ENCODE measurements at regions not wholly inside any gene's neighbourhood (a gene's known extent, or its start where the extent isn't known, plus 50 kb on each side); places are given as distances from the start of the nearest gene placed in this dataset.

DNA sequence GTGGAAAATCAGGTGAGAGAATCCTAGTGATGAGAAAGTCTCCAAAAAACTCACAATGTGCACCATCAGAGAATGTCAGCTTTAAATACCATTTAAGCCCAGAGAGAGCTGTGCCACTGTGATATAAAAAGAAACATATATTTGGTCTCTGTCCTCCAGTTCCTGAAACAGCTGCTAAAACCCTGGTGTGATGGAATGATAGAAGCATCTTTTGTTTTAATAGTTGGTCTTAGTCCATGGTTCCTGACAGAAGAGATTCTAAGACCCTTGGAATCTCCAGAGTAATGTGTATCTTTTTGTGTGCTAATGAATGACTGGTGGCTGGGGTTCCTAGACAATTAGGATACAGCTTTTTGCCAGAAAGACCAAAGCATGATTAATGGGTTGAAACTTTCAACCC is 302.8 kb upstream of the B3GALT2 start:
- TF ChIP-seq POLR2A (IDR thresholded peaks at IDR 0.05): no peak
- TF ChIP-seq, protein P1, sequence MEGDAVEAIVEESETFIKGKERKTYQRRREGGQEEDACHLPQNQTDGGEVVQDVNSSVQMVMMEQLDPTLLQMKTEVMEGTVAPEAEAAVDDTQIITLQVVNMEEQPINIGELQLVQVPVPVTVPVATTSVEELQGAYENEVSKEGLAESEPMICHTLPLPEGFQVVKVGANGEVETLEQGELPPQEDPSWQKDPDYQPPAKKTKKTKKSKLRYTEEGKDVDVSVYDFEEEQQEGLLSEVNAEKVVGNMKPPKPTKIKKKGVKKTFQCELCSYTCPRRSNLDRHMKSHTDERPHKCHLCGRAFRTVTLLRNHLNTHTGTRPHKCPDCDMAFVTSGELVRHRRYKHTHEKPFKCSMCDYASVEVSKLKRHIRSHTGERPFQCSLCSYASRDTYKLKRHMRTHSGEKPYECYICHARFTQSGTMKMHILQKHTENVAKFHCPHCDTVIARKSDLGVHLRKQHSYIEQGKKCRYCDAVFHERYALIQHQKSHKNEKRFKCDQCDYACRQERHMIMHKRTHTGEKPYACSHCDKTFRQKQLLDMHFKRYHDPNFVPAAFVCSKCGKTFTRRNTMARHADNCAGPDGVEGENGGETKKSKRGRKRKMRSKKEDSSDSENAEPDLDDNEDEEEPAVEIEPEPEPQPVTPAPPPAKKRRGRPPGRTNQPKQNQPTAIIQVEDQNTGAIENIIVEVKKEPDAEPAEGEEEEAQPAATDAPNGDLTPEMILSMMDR (IDR thresholded peaks at IDR 0.05): no peak
- intact Hi-C loops (cut with DNase I): no loop called here
- Histone ChIP-seq H3K9me3 (peaks cover 0 to 13% (median 0%) of the 10 kb centered on the region in 12 donors), H3K27me3 (no peaks in the 10 kb centered on the region), H3K36me3 (no peaks in the 10 kb centered on the region), H3K27ac (no peak overlapping the region), H3K4me3 (no peak overlapping the region), H3K4me1 (no peaks in the 10 kb centered on the region)
- no peak for DNase-seq
- no peak for ATAC-seq

DNA sequence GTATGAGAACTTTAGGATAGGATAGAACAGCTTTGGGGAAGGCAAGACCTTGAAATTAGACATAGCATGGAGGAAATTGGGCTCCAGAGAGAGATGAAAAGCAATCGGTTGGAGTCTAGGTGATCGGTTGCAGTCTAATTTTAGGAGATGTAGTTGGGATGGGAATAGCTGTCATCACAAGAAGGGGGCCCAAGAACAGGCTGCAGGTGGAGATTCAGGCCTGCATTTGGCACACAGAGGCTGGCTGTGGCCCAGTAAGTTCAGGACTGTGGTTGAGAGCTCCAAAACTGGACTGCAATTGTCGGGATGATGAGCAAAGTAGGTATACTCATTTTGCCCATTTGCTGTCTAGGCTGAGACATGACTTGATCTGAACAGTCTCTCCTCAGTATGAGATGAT is 301.3 kb upstream of the B3GALT2 start:
- no peak overlapping the region for H3K4me3 ChIP-seq
- WGBS, 4 donors: 51 to 65% (median 56%) methylated on average over 3 of the region's 3 CpGs
- peak in 1 of 5 donors; percentile 27 for DNase-seq
- intact Hi-C loops (cut with DNase I): no loop called here
- no peaks in the 10 kb centered on the region for H3K36me3 ChIP-seq
- H3K9me3 ChIP-seq: peaks cover 0 to 13% (median 0%) of the 10 kb centered on the region in 12 donors
- H3K27ac ChIP-seq: no peak overlapping the region
- ATAC-seq: peak in 1 of 4 donors; percentile 52
- no peaks in the 10 kb centered on the region for H3K4me1 ChIP-seq
- no peaks in the 10 kb centered on the region for H3K27me3 ChIP-seq
- TF ChIP-seq, protein P1 (IDR thresholded peaks at IDR 0.05): no peak
- no peak for TF ChIP-seq POLR2A (IDR thresholded peaks at IDR 0.05)

DNA sequence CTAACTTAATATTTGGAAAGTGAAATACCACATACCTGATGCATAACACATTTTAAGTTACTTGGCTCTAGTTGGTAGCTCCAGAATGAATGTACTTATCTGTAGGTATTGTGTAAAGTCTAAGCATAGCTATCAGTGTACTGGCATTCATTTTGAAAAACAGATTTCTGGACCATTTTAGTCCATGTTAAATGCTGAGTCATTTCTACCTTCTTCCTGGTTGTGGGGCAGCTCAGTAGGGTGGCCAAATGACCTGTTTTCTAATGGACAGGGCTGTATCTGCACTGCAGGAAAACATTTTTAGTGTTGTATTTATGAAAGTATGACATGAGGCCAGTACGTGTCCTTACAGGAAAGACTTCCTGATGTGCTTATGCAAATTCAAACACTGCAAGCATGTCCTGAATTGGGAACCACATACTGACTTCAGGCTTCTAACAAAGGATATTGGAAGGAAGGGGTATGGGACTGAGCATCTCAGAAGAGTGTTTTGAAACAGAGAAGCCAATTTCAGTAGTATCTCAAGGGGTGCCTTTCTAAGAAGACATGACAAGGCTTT is 300.3 kb upstream of the B3GALT2 start:
- no peaks in the 10 kb centered on the region for H3K27me3 ChIP-seq
- intact Hi-C loops (cut with DNase I): no loop called here
- H3K9me3 ChIP-seq: peaks cover 0 to 13% (median 0%) of the 10 kb centered on the region in 12 donors
- no peaks in the 10 kb centered on the region for H3K4me1 ChIP-seq
- H3K27ac ChIP-seq: no peak overlapping the region
- no peak overlapping the region for H3K4me3 ChIP-seq
- no peak for TF ChIP-seq POLR2A (IDR thresholded peaks at IDR 0.05)
- TF ChIP-seq, protein P1 (IDR thresholded peaks at IDR 0.05): no peak
- no peaks in the 10 kb centered on the region for H3K36me3 ChIP-seq
- ATAC-seq: no peak
- no peak for DNase-seq
- WGBS, 4 donors: 8 to 44% (median 18%) methylated on average over 1 of the region's 1 CpG

DNA sequence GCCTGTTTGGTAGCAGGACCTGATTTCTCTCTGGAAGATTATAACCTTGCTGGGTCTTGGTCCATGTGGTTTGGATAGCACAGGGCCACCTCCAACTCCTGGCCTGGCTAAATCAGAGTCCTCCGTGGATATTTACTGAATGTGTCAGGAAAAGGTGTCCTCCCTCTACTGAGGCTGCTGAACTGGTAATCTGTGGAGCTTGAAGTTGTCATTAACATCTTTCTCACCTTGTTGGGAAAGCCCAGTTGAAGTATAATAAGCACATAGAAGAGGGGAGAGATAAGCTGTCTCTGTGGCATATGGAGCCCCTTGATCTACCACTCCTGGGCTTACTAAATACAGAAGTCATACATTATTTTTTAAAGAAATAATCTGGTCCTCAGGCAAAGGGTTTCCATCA is 294.3 kb upstream of the B3GALT2 start:
- H3K27ac ChIP-seq: no peak overlapping the region
- intact Hi-C loops (cut with DNase I): no loop called here
- ATAC-seq: no peak

More for the DNA sequence above, 294.3 kb upstream of the B3GALT2 start:
- DNase-seq: no peak
- Histone ChIP-seq H3K4me1 (no peaks in the 10 kb centered on the region), H3K4me3 (no peak overlapping the region), H3K9me3 (peaks cover 0 to 6% (median 0%) of the 10 kb centered on the region in 12 donors), H3K27me3 (no peaks in the 10 kb centered on the region), H3K36me3 (no peaks in the 10 kb centered on the region)
- no peak for TF ChIP-seq POLR2A (IDR thresholded peaks at IDR 0.05)
- TF ChIP-seq, protein P1 (IDR thresholded peaks at IDR 0.05): no peak
- WGBS, 4 donors: 10 to 27% (median 22%) methylated on average over 1 of the region's 1 CpG

Measured in heart left ventricle (tissue), 16 donors.